NCI-H460 (cell line): ENCODE measurements at regions not wholly inside any gene's neighbourhood (a gene's known extent, or its start where the extent isn't known, plus 50 kb on each side); places are given as distances from the start of the nearest gene placed in this dataset.
"Not testable (repeated sequence)": the region's sequence is repeated elsewhere in the genome, so short reads cannot be mapped to it uniquely, and the experiment has no call there.

Experiments
- DNase-seq: peaks from one replicate; pipeline ENCODE4 v3.0.0-alpha.2; 2016; ENCODE audit warnings: low read depth; ENCODE audit errors: extremely low read depth

DNA sequence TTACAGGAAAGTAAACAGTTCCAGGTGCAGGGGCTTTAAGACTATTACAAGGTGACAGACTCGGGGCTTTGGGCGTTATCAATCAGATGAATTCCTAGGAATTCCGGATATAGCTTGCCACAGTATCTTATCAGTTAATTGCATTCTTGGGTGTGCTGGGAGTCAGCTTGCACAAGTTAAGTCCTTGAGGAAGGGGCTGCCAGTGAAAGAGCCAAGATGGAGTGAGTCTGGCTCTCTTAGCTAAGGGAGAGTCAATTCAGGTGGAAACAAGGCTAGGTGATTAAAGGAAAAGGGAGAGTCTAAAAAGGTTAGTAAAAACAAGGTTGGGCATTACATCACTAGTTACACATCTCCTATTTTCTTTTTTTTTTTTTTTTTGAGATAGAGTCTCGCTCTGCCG, 199.8 kb upstream of the PRSS16 start:
- not testable (repeated sequence) for DNase-seq

DNA sequence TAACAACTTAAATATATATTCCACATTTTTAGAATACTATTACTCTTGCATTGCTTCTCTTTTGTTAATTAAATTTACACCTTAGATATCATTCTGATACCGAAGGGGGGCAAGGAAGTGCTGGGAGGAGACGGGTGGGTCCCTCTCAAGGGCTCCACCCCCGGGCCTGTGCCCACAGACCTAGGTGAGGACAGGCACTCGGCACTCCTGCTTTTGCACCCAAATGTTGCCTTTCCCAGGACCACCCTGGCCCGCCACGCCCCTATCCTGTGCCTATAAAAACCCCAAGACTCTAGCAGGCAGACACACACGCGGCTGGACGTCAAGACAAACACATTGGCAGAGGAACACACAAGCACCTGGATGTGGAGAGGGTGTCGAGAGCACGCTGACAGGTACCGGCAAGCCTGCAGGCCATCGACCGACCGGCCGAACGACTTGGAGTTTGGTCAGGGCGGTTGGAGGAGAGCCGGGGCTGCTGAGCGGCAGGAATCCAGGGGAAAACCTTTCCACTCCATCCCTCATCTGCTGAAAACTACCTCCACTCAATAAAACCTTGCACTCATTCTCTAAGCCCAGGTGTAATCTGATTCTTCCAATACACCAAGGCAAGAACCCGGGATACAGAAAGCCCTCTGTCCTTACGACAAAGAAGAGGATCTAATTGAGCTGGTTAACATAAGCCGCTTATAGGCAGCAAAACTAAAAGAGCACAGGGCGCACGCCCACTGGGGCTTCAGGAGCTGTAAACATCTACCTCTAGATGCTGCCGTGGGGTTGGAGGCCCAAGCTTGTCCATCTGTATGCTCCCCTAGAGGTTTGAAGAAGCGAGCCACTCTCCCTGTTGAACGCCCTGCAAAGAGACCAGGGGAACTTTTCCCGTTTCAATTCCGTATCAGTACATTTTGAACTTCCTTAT, 197.4 kb upstream of the PRSS16 start:
- no peak for DNase-seq

DNA sequence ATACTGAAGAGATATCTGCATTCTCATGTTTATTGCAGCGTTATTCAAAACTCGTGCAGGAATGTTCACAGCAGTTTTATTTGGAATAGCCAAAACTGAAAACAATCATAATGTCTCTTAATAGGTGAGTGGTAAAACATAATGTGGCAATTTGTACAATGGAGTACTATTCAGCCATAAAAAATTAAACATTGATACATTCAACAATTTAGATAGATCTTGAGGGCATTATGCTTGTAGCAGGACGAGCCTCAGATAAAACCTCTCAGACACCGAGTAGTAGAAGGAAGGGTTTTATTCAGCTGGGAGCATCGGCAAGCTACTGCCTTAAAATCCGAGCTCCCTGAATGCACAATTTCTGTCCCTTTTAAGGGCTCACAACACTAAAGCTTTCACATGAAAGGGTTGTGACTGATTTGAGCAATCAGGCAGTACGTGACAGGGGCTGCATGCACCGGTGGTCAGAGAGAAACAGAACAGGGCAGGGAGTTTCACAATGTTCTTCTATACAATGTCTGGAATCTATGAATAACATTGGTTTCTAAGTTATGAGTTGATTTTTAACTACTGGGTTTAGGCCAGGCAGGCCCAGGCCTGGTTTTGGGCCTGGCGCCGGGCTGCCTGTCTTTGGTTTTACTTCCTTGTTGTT, 195.3 kb upstream of the PRSS16 start:
- DNase-seq: not testable (repeated sequence)

DNA sequence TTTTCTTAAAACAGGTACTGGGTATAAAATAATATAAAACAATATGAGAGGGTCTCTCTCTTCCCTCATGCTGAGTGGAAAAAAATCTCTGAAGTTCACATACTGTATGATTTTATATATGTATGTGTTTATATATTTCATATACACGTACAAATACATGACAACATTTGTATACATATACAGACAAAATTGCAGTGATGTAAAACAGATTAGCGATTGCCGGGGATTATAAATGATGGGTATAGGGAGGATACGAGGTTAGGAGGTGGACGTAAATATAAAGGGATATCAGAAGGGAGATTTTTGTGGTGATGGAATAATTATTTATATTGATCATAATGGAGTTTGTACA, 194.8 kb upstream of the PRSS16 start:
- DNase-seq: no peak

DNA sequence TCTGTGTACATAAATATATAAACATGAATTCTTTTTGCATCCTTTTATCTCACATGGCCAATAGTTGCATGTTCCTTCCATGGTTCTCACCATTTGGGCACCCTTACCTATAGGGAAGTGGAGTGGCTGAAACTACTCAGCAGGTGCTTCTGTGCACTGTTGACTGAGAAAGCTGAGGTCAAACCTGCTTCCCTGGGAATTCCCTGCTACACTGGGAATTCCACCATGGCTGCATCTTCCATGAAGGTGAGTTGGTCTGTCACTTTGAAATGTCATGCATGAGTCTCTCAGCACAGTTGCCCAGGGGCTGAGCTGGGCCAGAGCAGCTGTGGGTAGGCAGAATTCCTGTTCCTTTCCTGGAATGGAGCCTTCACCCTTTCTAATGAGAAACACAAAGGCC, 193.8 kb upstream of the PRSS16 start:
- DNase-seq: no peak

DNA sequence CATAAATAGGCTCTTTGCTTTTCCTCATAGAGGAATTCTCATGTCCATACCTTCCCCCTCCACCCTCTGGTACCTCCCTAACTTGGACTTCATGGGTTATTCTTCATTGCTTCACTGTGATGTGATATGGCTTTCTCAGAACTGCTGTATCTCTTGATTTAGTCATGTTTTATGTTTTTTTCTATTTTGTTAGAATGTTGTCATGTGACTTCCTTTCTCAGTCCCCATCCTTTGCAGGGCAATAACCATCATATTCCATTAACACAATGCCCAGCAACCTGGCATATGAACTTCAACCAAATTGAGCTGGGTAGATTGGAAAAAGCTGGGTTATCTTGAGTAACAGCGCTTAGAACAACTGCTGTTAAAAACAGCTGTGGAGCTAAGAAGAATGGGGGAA, 190.9 kb upstream of the PRSS16 start:
- no peak for DNase-seq

GRCh38 chr6:27059621-27060425, 187.7 kb upstream of the PRSS16 start:
- DNase-seq: no peak

GRCh38 chr6:27061235-27061993, 186.1 kb upstream of the PRSS16 start:
- no peak for DNase-seq

GRCh38 chr6:27062755-27063154, 184.7 kb upstream of the PRSS16 start:
- DNase-seq: no peak

DNA sequence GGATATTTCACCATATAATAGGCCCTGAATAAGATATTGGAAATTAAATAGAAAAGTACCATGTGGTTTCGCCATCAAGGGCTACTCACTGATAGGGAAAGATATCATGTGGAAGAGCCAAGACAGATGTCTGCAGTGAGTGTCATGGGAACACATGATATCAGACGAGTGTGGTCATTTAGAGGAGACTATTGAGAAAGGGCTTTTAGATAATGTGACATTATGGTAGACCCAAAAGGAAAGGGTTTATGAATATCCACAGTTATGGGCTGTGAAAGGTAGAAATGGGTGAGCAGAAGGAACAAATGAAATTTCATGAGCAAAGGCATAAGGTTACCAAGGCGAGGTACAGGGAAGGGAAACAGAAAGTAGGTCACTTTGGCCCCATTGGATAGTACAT, 182.3 kb upstream of the PRSS16 start:
- DNase-seq: no peak

GRCh38 chr6:27066381-27066780, 181.1 kb upstream of the PRSS16 start:
- no peak for DNase-seq

- DNase-seq: no peak
Measured at GRCh38 chr6:27066802-27067201, 180.7 kb upstream of the PRSS16 start.

- DNase-seq: no peak
Measured at GRCh38 chr6:27073441-27073840, 174.1 kb upstream of the PRSS16 start.

DNA sequence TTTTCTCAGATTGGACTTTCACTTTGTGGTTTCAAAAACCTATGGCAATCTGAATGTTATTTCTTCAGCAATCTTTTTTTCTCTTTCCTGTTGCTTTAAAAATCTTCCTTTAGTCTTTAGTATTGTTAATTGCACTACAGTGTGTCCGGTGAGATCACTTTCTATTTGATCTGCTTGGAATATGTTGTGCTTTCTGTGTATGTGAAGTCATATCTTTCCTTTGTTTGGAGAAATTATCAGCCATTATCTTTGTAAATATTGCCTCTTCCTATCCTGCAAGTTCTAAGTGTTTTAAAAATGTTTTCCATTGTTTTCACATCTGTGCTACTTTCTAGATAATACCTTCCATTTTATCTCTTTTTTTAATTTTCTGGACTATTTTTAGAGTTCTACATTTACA, 171.4 kb upstream of the PRSS16 start:
- DNase-seq: no peak

- peak; percentile 55 for DNase-seq
Measured at GRCh38 chr6:27078734-27079357, 168.7 kb upstream of the PRSS16 start.

- no peak for DNase-seq
Measured at GRCh38 chr6:27081188-27081587, 166.3 kb upstream of the PRSS16 start.

- no peak for DNase-seq
Measured at GRCh38 chr6:27081931-27082330, 165.6 kb upstream of the PRSS16 start.

DNA sequence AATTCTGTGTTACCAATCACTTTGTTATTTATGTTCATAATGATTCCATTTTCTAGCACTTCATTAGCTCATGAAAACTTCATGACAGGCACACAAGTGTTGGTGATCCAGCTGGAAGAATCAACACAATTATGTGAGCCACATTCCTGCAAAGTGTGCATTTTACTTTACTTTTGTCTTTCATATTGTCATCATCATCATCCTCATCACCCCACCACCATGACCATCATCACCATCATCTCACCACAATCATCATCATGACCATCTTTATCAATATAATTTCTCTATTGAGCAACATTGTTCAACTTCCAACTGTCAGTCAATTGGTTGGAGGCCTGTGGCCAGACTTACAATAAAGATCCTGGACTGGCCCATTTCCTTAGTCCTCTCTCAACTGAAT, 159.4 kb upstream of the PRSS16 start:
- no peak for DNase-seq

DNA sequence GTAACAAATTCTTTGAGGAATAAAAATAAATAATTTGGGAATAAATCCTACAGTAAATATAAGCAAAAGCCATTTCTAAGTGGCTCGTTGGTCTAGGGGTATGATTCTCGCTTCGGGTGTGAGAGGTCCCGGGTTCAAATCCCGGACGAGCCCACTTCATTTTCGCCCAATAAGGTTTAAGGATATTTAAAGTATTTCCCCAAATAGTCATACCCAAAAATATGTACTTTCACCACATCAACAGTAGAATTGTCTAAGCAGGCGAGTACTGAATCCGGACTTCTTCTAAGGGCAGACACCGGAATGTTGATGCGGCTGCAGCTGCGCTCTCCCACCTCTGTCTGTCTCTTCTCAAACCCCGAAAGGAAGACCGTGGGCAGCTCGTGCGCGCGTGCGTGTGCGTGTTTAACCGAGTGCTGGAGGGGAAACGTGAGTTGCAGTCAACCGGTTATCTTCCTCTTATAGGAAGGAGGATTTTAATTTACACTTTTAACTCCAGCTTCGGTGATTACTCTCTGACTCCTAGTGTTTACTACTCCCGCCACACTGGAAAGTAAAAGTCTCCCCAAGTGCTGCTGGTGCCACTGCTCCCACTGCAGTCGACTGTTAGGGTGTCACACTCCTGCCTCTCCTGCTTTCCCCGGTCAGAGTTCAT, 155.7 kb upstream of the PRSS16 start:
- DNase-seq: peak; percentile 62

GRCh38 chr6:27092316-27092692, 155.2 kb upstream of the PRSS16 start:
- no peak for DNase-seq
